ENCODE measurements at regions not wholly inside any gene's neighbourhood (a gene's known extent, or its start where the extent isn't known, plus 50 kb on each side); places are given as distances from the start of the nearest gene placed in this dataset.

- DNase-seq: no peak
Observed at GRCh38 chr4:154086247-154086646, 297.4 kb upstream of the SFRP2 start.

- no peak for DNase-seq
Observed at GRCh38 chr4:154084864-154085263, 296.0 kb upstream of the SFRP2 start.

GRCh38 chr4:154082760-154083535, 294.1 kb upstream of the SFRP2 start:
- peak; percentile 32 for DNase-seq

GRCh38 chr4:154081391-154081790, 292.5 kb upstream of the SFRP2 start:
- no peak for DNase-seq

- DNase-seq: peak; percentile 77
Observed at GRCh38 chr4:154078504-154079350, 289.8 kb upstream of the SFRP2 start.

- no peak for DNase-seq
Observed at GRCh38 chr4:154076921-154077320, 288.0 kb upstream of the SFRP2 start.

GRCh38 chr4:154073107-154073822, 284.4 kb upstream of the SFRP2 start:
- peak; percentile 17 for DNase-seq

- DNase-seq: no peak
Observed at GRCh38 chr4:154067786-154068185, 278.9 kb upstream of the SFRP2 start.

- DNase-seq: no peak
Observed at GRCh38 chr4:154065368-154065767, 276.5 kb upstream of the SFRP2 start.

GRCh38 chr4:154064244-154064643, 275.4 kb upstream of the SFRP2 start:
- no peak for DNase-seq

GRCh38 chr4:154049457-154050181, 260.7 kb upstream of the SFRP2 start:
- peak; percentile 30 for DNase-seq

- no peak for DNase-seq
Observed at GRCh38 chr4:154047733-154048132, 258.9 kb upstream of the SFRP2 start.

GRCh38 chr4:154044742-154045485, 256.0 kb upstream of the SFRP2 start:
- DNase-seq: no peak

- no peak for DNase-seq
Observed at GRCh38 chr4:154044108-154044531, 255.2 kb upstream of the SFRP2 start.

- DNase-seq: no peak
Observed at GRCh38 chr4:154041640-154042039, 252.8 kb upstream of the SFRP2 start.

- DNase-seq: no peak
Observed at GRCh38 chr4:154039435-154040343, 250.8 kb upstream of the SFRP2 start.

- no peak for DNase-seq
Observed at GRCh38 chr4:154036856-154037255, 248.0 kb upstream of the SFRP2 start.

GRCh38 chr4:154035341-154035740, 246.5 kb upstream of the SFRP2 start:
- no peak for DNase-seq

GRCh38 chr4:154033921-154034320, 245.0 kb upstream of the SFRP2 start:
- no peak for DNase-seq

- no peak for DNase-seq
Observed at GRCh38 chr4:154032914-154033313, 244.0 kb upstream of the SFRP2 start.

GRCh38 chr4:154030746-154031145, 241.9 kb upstream of the SFRP2 start:
- DNase-seq: no peak

Data from OCI-M1 (cell line).